ENCODE measurements at regions not wholly inside any gene's neighbourhood (a gene's known extent, or its start where the extent isn't known, plus 50 kb on each side); places are given as distances from the start of the nearest gene placed in this dataset.

DNA sequence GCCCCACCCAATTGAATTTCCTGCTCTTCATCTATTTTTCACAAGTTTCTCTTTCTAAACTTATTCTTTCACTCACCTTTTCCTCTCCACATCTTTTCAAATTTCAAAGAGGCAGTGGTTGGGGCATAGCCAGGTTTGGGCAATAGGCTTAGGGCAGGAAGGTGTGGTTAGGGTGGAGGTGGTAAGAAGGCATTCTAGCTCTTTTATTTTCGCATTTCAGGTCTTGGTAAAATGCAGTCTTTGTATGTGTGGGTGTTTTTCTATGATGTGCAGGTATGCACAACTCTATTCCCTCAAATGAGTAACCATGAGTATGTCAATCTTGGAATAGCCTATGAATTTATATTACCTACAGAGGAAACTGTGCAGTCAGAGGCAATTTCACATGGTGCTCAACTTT lies 129.8 kb upstream of the IFNE start:
- TF ChIP-seq CTCF (IDR thresholded peaks at IDR 0.05) (no peak), POLR2AphosphoS5 (IDR thresholded peaks at IDR 0.05) (no peak)

Data from gastroesophageal sphincter (tissue), 3 donors.